HAP-1 (cell line): ENCODE measurements at regions not wholly inside any gene's neighbourhood (a gene's known extent, or its start where the extent isn't known, plus 50 kb on each side); places are given as distances from the start of the nearest gene placed in this dataset.
"Not testable (repeated sequence)": the region's sequence is repeated elsewhere in the genome, so short reads cannot be mapped to it uniquely, and the experiment has no call there.

Experiments
- DNase-seq, 2 experiments: peaks; one replicate each; pipeline ENCODE4 v3.0.0-alpha.2; 2016 to 2020; ENCODE audit warnings: low spot score in 2 of 2
- H3K27me3 ChIP-seq: fragments of 250-450 bp; sonication (Bioruptor Pico); 2 replicates; pipeline ENCODE4 v1.5.1; 2020; ENCODE audit warnings: low read depth, mild to moderate bottlenecking, moderate library complexity
- H3K36me3 ChIP-seq: fragments of 250-450 bp; sonication (Bioruptor Pico); replicated peaks from 2 replicates; pipeline ENCODE4 v1.5.1; 2020; ENCODE audit warnings: mild to moderate bottlenecking
- H3K4me1 ChIP-seq: fragments of 250-450 bp; sonication (Bioruptor Pico); 2 replicates; pipeline ENCODE4 v1.5.1; 2020; ENCODE audit warnings: mild to moderate bottlenecking
- H3K4me3 ChIP-seq: fragments of 250-450 bp; sonication (Bioruptor Pico); 2 replicates; pipeline ENCODE4 v1.5.1; 2020; ENCODE audit warnings: mild to moderate bottlenecking, moderate library complexity
- H3K9me3 ChIP-seq: fragments of 250-450 bp; sonication (Bioruptor Pico); 2 replicates; pipeline ENCODE4 v1.5.1; 2020; ENCODE audit warnings: mild to moderate bottlenecking, moderate library complexity
- in situ Hi-C: fragments of 300-500 bp; cut with MboI; formaldehyde crosslinking; loops from 3 replicates; pipeline ENCODE4 v1.14.3; 2020; ENCODE audit warnings: low sequenced_read_pairs, inconsistent platforms, mixed read lengths

GRCh38 chr1:213586587-213586972 is 401.2 kb upstream of the PROX1 start:
- Histone ChIP-seq H3K27me3 (no peaks in the 10 kb centered on the region), H3K36me3 (no peaks in the 10 kb centered on the region), H3K4me1 (no peaks in the 10 kb centered on the region), H3K9me3 (no peaks in the 10 kb centered on the region), H3K4me3 (no peak overlapping the region)
- in situ Hi-C loops, result no loop called here
- no peak for DNase-seq

GRCh38 chr1:213596729-213597128 is 391.0 kb upstream of the PROX1 start:
- no peak overlapping the region for H3K4me3 ChIP-seq
- no peaks in the 10 kb centered on the region for H3K27me3 ChIP-seq
- DNase-seq, result no peak
- no peaks in the 10 kb centered on the region for H3K36me3 ChIP-seq
- in situ Hi-C loops, result no loop called here
- no peaks in the 10 kb centered on the region for H3K9me3 ChIP-seq
- H3K4me1 ChIP-seq, result no peaks in the 10 kb centered on the region

DNA sequence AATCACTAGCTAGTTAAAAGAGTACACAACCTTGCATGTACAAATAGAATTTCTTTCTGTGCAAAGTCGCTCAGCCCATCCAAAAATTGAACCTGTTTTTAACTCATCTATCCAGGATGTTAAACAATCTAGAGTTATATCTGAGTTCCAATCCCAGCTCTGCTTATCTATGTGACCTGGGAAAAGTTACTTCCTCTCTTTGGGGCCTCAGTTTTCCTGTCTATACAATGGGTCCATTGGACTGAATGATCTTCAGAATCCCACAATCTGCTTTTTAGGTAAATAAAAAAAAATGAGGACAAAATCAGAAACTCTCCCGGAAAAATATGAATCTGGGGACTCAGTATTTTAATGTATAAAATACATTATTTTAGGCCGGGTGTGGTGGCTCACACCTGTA is 389.5 kb upstream of the PROX1 start:
- Histone ChIP-seq H3K27me3 (no peaks in the 10 kb centered on the region), H3K9me3 (no peaks in the 10 kb centered on the region), H3K4me1 (no peaks in the 10 kb centered on the region), H3K4me3 (no peak overlapping the region), H3K36me3 (no peaks in the 10 kb centered on the region)
- in situ Hi-C loops, result no loop called here
- DNase-seq, result no peak

- no peak for DNase-seq
Measured at GRCh38 chr1:213600879-213601278, 386.9 kb upstream of the PROX1 start.

GRCh38 chr1:213601705-213602104 is 386.1 kb upstream of the PROX1 start:
- DNase-seq, H3K4me1 ChIP-seq, H3K27me3 ChIP-seq, H3K36me3 ChIP-seq, H3K9me3 ChIP-seq, in situ Hi-C loops, H3K4me3 ChIP-seq: not testable (repeated sequence)

More at GRCh38 chr1:213600879-213601278, 386.9 kb upstream of the PROX1 start:
- H3K9me3 ChIP-seq, result no peaks in the 10 kb centered on the region
- no peak overlapping the region for H3K4me3 ChIP-seq
- no peaks in the 10 kb centered on the region for H3K27me3 ChIP-seq
- H3K4me1 ChIP-seq, result no peaks in the 10 kb centered on the region
- no peaks in the 10 kb centered on the region for H3K36me3 ChIP-seq
- in situ Hi-C loops, result no loop called here

GRCh38 chr1:213602796-213603486 is 384.8 kb upstream of the PROX1 start:
- Histone ChIP-seq H3K27me3 (no peaks in the 10 kb centered on the region), H3K4me3 (no peak overlapping the region), H3K9me3 (no peaks in the 10 kb centered on the region), H3K36me3 (no peaks in the 10 kb centered on the region), H3K4me1 (no peaks in the 10 kb centered on the region)
- in situ Hi-C loops, result no loop called here
- no peak for DNase-seq

DNA sequence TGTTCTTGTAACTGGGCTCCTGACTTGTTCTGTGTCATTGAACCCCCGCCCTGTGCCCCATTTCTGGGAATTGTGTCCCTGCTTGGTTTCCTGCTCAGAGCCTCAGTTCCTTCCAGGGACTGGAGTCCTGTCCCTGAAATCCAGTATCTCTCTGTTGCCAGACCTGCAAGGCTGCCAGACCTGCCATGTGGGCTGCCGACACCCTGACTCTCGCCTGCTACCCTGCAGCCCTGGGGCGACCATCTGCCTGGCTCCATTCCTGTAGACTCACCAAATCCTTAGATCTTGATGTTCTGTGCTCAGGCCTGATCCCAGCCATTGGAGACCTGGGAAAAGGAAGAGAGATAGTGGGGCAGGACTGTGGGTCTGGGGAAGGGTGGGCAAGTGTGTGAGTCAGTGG is 383.3 kb upstream of the PROX1 start:
- Histone ChIP-seq H3K9me3 (no peaks in the 10 kb centered on the region), H3K36me3 (no peaks in the 10 kb centered on the region), H3K4me3 (no peak overlapping the region), H3K4me1 (no peaks in the 10 kb centered on the region), H3K27me3 (no peaks in the 10 kb centered on the region)
- no peak for DNase-seq
- in situ Hi-C loops, result no loop called here

- H3K9me3 ChIP-seq, result no peaks in the 10 kb centered on the region
- no peak for DNase-seq
- in situ Hi-C loops, result no loop called here
- H3K36me3 ChIP-seq, result no peaks in the 10 kb centered on the region
- H3K4me1 ChIP-seq, result no peaks in the 10 kb centered on the region
- H3K4me3 ChIP-seq, result no peak overlapping the region
- no peaks in the 10 kb centered on the region for H3K27me3 ChIP-seq
Measured at GRCh38 chr1:213605732-213606131, 382.0 kb upstream of the PROX1 start.

DNA sequence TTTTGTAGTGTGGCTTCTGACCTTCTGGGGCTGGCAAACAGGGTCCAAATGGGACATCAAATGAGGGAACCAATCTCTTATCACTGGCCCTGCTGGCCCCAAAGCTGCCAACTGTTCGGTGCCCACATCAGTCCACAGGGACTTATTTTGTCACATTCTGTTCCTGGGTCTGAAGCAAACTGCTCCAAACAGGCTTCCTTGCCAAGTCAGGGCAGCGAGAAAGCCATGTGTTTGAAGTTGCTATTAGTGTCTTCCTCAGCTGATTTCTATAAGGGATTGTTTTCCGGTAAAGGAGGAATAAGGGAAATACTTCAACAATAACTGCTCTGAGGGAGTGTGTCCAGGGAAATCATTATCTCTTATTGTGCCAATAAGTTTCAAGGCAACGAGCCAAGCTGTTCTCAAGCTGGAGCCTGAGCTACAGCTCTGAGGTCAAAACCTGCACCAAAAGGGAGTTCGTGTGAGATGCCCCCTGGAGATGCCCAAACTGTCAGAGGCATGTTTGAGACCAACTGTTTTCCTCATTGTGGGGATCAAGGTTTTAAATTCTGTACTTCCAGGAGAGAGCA is 381.4 kb upstream of the PROX1 start:
- H3K9me3 ChIP-seq, result no peaks in the 10 kb centered on the region
- in situ Hi-C loops, result no loop called here
- DNase-seq, result no peak
- no peak overlapping the region for H3K4me3 ChIP-seq
- no peaks in the 10 kb centered on the region for H3K27me3 ChIP-seq
- no peaks in the 10 kb centered on the region for H3K36me3 ChIP-seq
- no peaks in the 10 kb centered on the region for H3K4me1 ChIP-seq

GRCh38 chr1:213613549-213613948 is 374.2 kb upstream of the PROX1 start:
- in situ Hi-C loops, result no loop called here
- Histone ChIP-seq H3K4me3 (no peak overlapping the region), H3K36me3 (no peaks in the 10 kb centered on the region), H3K4me1 (no peaks in the 10 kb centered on the region), H3K27me3 (peaks cover 6% of the 10 kb centered on the region; the same call in 1 of the 2 replicates), H3K9me3 (no peaks in the 10 kb centered on the region)
- no peak for DNase-seq

- H3K4me3 ChIP-seq, result no peak overlapping the region
- H3K4me1 ChIP-seq, result no peaks in the 10 kb centered on the region
- no peaks in the 10 kb centered on the region for H3K36me3 ChIP-seq
- peaks cover 6% of the 10 kb centered on the region; the same call in 1 of the 2 replicates for H3K27me3 ChIP-seq
- DNase-seq, result no peak
- no peaks in the 10 kb centered on the region for H3K9me3 ChIP-seq
- in situ Hi-C loops, result no loop called here
Measured at GRCh38 chr1:213615226-213615916, 372.4 kb upstream of the PROX1 start.

DNA sequence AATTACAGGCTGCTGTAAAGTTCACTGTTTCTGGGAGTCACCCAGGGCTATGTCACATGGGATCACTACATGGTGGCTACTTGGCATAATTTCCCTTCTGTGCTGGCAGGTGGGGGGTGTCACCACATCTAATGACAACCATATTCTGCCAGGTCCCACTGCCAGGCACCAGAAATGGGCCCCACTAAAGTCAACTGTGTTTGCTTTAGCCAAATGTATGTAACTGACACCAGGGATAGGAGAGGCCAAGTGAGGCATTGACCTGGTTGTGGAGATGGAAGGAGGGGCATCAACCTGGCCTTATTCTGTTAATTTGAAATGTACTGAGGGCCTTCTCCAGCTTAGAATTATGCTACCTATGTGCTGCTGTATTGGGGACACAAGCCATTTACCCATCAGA is 370.6 kb upstream of the PROX1 start:
- H3K9me3 ChIP-seq, result no peaks in the 10 kb centered on the region
- no peak for DNase-seq
- no peak overlapping the region for H3K4me3 ChIP-seq
- H3K36me3 ChIP-seq, result no peaks in the 10 kb centered on the region
- H3K4me1 ChIP-seq, result no peaks in the 10 kb centered on the region
- in situ Hi-C loops, result no loop called here
- peaks cover 6% of the 10 kb centered on the region; the same call in 1 of the 2 replicates for H3K27me3 ChIP-seq

DNA sequence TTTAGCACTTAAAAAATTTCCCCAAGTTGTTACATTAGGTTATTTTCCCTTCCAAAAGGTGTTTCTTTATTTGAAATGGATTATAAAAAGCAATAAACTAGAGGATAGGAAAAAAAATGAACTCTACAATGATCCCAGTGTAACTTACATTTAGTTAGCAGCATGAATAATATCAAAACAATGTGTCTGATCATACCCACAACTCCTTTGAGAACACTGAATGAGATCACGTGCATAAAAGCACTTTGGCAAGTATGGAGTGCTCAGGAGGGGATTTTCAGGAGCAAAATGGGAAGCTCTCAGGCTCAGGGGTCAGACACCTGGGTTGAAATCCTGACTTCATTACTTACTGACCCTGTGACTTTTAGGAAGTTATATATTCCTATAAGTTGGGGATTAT is 369.7 kb upstream of the PROX1 start:
- H3K9me3 ChIP-seq, result no peaks in the 10 kb centered on the region

GRCh38 chr1:213619026-213619425 is 368.7 kb upstream of the PROX1 start:
- no peak for DNase-seq
- no peak overlapping the region for H3K4me3 ChIP-seq
- no peaks in the 10 kb centered on the region for H3K9me3 ChIP-seq
- peaks cover 6% of the 10 kb centered on the region; the same call in 1 of the 2 replicates for H3K27me3 ChIP-seq
- in situ Hi-C loops, result no loop called here
- no peaks in the 10 kb centered on the region for H3K36me3 ChIP-seq
- no peaks in the 10 kb centered on the region for H3K4me1 ChIP-seq

More for the DNA sequence above, 369.7 kb upstream of the PROX1 start:
- Histone ChIP-seq H3K36me3 (no peaks in the 10 kb centered on the region), H3K4me3 (no peak overlapping the region), H3K27me3 (peaks cover 6% of the 10 kb centered on the region; the same call in 1 of the 2 replicates), H3K4me1 (no peaks in the 10 kb centered on the region)
- DNase-seq, result no peak
- in situ Hi-C loops, result no loop called here
